ENCODE measurements at regions not wholly inside any gene's neighbourhood (a gene's known extent, or its start where the extent isn't known, plus 50 kb on each side); places are given as distances from the start of the nearest gene placed in this dataset.

- Histone ChIP-seq H4K5ac (ENCODE audit: insufficient read length, low read depth, low read length) (no peak overlapping the region), H3K4me2 (ENCODE audit: insufficient read depth, insufficient read length, low read length) (no peak overlapping the region), H3K18ac (ENCODE audit: insufficient read length, low read depth, low read length) (no peak overlapping the region), H3K14ac (ENCODE audit: insufficient read depth, low read length) (no peak overlapping the region), H3K27ac (ENCODE audit: insufficient read length, low read depth, low read length) (no peak overlapping the region), H3K23me2 (ENCODE audit: insufficient read length, low read depth, low read length, poor library complexity, severe bottlenecking) (no peaks in the 10 kb centered on the region), H2AK5ac (ENCODE audit: insufficient read length, low read length) (no peak overlapping the region), H3K9ac (ENCODE audit: extremely low read depth, insufficient read length, low read length) (no peak overlapping the region), H3K4me1 (ENCODE audit: insufficient read depth, low read length) (peaks cover 4% of the 10 kb centered on the region; the same call in 1 of the 2 replicates), H3T11ph (ENCODE audit: low read length) (no peak overlapping the region), H2BK15ac (ENCODE audit: low read depth, low read length) (no peak overlapping the region), H2BK5ac (ENCODE audit: insufficient read length, low read length) (no peak overlapping the region), H3K4ac (ENCODE audit: low read depth, low read length) (no peak overlapping the region), H3K9me3 (ENCODE audit: control insufficient read depth, low read depth, low read length) (no peaks in the 10 kb centered on the region), H3K79me1 (ENCODE audit: insufficient read depth, low read depth, low read length, poor library complexity, severe bottlenecking) (no peaks in the 10 kb centered on the region), H2BK12ac (ENCODE audit: insufficient read length, low read depth, low read length) (no peak overlapping the region), H2BK120ac (ENCODE audit: low read depth, low read length, poor library complexity, severe bottlenecking) (no peak overlapping the region), H4K91ac (ENCODE audit: insufficient read length, low read depth, low read length) (no peak overlapping the region), H2AFZ (ENCODE audit: low read length) (no peak overlapping the region), H2BK20ac (ENCODE audit: low read depth, low read length, poor library complexity, severe bottlenecking) (no peak overlapping the region), H4K8ac (replicated peaks; ENCODE audit: insufficient read length, low read depth, low read length) (no peak overlapping the region), H3K27me3 (ENCODE audit: insufficient read depth, low read length) (no peaks in the 10 kb centered on the region), H3K23ac (ENCODE audit: insufficient read length, low read depth, low read length) (no peak overlapping the region), H3K56ac (ENCODE audit: insufficient read length, low read depth, low read length) (no peak overlapping the region), H4K20me1 (ENCODE audit: control insufficient read depth, insufficient read depth, insufficient read length) (no peaks in the 10 kb centered on the region), H3K79me2 (ENCODE audit: insufficient read depth, low read length) (no peaks in the 10 kb centered on the region)
- DNase-seq: no peak
- Mint-ChIP-seq H3K27ac (no peak overlapping the region), H3K27me3 (ENCODE audit: low read depth) (peaks cover 8% of the 10 kb centered on the region), H3K9me3 (no peaks in the 10 kb centered on the region), H3K4me3 (no peak overlapping the region), H3K4me1 (peaks cover 7 to 9% of the 10 kb centered on the region in 2 experiments), H3K36me3 (ENCODE audit: insufficient read depth in 1 of 3, low read depth in 3 of 3) (0 out of 7 replicates have a peak, but pooled peaks cover 0 to 1% (median 0%) of the 10 kb centered on the region in 3 experiments)
- WGBS (ENCODE audit: extremely low coverage, insufficient read length, low lambda C conversion rate): no CpG with 5 or more reads among the region's 4 CpGs
- TF ChIP-seq CTCF (conservative IDR thresholded peaks at IDR 0.05): no peak
These were observed 50.3 kb upstream of the ITGA11 start for GRCh38 chr15:68482246-68482645.

Measured in H9 (cell line).